M059J (cell line): ENCODE measurements at regions not wholly inside any gene's neighbourhood (a gene's known extent, or its start where the extent isn't known, plus 50 kb on each side); places are given as distances from the start of the nearest gene placed in this dataset.

Experiments used
- DNase-seq: peaks from one replicate; pipeline ENCODE4 v3.0.0-alpha.2; 2012; ENCODE audit warnings: low read depth

DNA sequence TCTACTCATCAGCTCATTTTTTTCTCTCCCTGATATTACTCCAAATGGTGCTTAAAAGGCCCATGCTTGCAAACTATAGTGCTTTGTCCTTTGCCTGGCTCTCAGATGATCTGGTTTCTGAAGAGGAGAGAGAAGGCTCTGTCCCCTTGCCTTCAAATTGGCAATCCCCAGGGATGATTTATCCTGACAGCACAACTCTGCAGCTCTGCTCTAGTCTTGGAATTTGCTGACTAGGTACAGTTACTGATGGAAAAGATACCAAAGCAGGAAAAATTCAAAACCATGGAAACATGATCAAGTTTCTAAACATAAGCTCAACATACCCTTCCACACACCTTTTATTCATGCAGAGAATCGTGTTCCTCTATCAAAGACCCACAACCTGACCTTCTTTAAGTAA is 106.7 kb upstream of the CADPS start:
- no peak for DNase-seq

DNA sequence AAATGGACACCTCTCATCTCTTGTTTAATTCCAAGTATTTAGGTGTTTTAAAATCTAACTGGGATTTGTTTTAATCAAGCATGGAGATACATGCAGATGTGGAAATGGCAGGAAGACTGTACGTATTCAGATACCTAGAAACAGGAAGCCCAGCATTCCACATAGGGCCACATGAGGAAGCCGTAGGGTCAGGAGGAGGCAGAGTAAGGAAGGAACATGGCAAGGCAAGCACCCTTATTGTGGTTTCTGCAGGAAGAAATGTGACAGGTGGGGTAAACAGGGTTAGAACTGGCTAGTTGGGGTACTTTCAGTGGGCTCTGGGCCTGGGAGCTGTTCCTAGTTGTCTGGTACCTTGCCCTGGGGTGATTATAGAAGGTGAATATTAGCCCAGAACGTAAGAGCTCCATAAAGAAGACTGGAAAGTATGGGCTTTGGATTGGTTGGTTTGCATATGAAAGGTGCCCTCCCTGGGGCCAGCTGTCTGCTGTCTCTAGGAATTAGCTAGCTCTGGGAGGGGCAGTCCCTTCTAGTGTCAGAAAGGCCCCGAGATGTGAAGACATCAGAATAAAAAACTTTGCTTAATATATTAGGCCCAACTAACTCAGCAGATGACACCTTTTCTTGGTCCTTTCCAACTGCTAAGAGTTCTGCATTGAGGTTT is 107.7 kb upstream of the CADPS start:
- DNase-seq = no peak

DNA sequence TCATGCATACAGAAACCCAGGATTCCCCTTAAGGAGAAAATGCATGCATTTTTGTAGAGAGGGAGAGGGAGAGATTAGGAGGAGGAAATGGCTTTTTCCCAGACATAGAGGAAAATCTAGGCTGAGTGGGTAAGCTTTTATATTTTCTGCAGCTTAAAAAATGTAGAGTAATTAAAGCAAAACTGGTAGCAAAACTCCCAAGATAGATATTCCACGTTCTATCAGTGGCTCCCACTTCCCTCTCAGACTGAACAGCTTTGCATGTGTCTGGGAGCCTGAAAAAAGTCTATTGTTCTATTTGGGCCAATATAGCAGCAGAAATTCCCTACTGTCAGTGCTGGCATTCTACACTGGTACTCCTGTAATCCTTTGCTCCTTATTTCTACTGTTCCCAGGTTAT is 110.8 kb upstream of the CADPS start:
- DNase-seq = no peak

DNA sequence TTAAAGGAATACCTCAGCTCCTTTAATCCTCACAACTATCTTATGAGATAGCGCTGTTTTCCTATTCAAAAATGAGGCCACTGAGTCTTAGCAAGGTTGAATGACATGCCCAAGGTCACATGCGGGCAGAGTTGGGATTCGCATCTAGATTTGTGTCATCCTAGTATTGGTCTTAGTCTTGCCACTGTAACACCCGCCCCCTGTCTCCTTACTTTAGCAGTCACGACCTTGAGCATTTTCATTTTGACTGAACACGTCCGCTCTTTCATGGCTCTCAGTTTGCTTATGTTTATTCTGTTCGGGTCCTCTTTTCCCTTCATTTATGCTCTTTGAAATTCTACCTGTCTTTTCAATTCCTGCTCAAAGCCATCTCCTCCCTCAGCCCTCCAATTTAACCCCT is 112.5 kb upstream of the CADPS start:
- no peak for DNase-seq

DNA sequence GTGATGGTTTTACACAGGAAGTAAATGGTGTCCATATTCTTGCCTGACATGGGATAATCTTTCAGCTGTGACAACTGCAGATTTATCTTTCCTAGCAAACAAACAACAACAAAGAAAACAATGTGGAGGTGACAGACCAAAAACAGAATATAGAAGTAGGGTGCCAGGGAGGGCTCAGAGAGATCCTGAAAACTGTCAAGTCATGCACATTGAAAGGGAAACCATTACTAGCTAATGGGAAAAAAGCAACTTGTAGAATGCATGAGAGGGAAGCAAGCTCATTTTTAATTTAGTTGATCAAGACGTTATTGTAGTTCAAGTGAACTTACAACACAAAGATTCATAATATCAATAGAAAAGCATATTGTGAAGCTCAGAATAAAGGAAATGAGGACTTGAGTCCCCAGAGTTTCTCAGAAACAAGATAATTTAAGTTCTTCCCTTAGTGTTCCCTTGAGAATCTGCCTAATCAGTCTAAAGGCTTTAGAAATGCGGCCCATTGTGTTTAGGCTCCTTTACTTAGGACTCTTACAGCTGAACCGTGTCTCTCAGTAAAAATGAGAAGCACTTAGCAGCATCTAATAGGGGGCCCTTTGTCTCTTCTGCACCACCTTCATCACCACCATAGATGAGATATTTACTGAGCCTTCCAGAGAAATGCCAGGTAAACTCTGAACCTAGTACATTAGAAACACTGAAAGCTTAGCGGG is 115.6 kb upstream of the CADPS start:
- DNase-seq = no peak

DNA sequence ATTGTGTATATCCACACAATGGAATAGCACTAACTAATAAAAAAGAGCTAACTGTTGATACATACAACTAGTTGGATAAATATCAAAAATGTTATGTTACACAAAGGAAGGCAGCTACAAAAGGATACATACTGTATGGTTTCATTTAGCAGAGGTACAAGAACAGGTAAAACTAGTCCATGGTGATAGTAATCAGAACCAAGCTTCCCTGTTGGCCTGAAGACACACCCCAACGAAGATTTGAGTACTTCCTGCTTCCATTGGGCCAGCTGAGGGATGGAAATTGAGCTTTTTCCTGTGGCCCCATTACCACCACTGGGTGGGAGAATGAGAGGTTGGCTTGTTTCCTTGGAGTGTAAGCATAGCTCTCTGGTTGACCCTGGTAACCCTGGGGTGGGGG is 117.3 kb upstream of the CADPS start:
- no peak for DNase-seq

DNA sequence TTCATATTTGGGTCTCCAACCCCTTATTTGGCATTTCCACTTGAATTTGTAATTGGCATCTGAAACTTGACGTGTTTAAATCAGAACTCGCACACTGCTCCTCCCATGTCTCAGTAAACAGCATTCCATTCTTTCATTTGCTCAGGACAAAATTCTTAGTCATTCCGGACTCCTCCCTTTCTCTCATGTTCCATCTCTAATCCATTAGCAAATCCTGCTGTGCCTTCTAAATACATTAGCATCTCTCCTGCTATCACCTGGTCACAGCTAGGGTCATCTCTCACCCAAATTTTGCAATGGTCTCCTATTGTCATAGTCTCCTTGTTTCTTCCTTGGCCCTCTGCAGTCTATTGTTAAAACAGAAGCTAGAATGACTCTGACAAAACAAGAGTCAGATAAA is 119.9 kb upstream of the CADPS start:
- no peak for DNase-seq

DNA sequence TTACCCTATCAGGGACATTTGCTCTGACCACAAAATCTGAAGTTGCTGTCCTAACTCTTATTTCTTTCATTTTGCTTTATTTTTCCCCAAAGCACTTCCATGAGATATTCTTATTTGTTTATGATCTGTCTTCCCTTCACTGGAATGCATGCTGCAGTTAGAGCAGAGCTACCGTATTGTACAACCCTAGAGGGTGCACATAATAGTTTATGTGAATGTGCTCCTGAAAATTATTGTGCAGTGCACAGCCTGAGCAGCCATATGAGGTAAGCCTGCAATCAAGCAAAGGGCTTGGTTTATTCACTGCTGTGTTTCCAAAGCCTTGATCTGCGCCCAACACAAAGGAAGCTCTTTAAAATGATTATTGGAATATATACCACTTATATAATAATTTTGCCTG is 120.3 kb upstream of the CADPS start:
- no peak for DNase-seq

DNA sequence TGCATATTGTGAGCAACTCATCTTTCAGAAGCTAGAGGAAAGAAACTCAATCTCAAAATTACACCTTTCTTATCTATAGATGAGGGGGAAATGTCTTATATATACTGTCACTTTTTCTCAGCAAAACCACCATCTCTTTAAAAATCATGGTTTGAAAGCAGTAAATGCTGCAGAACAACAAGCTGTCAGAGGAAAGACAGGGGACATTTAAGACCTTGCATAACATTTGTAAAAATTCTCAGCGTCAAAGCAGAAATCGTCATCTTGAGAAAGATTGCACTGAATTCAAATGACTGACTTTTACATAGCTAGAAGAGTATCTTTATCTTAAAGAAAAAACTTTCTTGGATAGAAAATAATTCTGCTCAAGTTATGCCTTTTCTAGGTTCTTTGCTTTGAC is 122.2 kb upstream of the CADPS start:
- DNase-seq = no peak

DNA sequence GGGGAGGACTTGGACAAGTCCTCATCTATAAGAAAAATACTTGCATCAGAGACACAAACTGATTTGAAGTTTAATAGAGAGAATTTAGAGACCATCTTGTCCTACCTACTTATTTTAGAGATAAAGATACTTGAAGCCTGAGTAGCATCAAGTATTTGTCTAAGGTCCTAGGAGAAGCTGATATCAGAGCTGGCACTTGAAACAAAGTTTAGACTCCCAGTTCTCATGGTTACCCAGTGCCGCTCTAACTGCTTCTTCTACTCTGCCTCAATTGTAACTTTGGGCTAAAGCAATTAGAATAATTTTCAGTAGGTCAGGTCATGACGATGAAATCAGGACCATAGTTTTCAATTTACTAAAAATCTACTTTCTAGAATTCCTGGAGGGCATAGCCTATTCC is 123.9 kb upstream of the CADPS start:
- DNase-seq = no peak

DNA sequence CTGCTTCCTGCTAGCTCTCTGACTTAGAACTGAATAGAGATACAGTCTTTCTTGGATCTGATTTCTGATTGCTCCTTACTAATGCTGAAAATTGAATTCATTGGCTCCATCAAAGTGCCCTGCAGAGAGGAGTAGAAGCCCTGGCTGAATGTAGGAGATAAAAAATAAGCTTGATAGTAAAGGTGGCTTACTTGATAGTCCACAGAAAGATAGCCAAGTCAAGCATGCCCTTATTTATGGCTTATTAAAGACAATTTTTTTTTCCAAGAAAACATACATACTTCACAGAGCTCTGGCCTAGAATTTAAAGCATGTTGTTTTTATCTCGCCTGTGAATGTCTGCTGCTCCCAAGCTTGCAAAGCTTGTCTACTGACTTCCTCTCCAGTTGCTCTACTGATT is 124.6 kb upstream of the CADPS start:
- DNase-seq = no peak

DNA sequence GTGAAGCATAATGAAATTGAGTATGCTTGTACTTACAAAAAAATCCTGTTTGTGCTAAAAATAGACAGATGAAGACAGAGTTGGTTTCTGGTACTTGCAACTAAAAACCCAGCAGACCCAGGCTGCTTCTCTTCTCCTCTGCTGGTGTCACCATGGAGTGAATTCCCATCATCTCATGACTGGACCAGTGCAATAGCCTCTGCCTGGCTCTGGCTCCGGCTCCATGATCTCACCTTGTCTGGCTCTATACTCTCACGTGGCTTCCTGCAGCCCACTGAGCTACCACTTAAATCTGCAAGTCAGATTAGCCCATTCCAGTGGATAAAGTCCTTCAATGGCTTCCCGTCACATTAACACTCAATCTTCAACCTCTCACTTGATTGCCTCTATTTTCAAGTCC is 129.2 kb upstream of the CADPS start:
- DNase-seq = no peak

DNA sequence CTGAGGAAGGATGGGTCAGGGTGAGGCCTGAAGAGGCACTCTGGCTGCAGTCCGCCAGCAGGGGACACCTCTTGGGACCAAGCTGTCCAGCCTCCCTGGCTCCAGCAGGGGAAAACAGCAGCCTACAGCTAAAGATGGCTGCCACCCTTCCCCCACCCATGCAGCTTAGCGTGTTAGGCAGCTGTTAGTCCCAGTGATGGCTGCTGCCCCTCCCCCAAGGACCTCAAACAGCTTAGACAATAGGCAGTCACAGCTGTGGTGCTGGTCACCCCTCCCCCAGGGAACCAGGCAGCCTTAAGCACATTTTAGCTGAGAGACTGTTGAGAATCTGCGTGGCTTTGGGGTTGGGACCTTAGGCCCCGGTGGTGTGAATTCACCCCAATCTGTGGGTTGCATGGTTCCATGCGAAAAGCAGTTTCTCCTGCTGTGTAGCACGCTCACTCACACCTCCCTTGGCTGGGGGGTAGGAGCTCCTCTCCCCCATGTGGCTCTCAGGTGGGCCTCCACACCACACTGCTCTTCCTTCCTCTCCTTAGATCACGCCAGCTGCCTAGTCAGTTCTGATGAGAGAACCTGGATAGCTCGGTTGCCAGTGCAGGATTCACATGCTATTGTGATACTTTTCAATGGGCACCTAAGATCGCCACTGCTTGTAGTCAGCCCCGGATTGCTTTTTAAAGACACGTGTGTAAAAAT is 140.5 kb upstream of the CADPS start:
- no peak for DNase-seq

DNA sequence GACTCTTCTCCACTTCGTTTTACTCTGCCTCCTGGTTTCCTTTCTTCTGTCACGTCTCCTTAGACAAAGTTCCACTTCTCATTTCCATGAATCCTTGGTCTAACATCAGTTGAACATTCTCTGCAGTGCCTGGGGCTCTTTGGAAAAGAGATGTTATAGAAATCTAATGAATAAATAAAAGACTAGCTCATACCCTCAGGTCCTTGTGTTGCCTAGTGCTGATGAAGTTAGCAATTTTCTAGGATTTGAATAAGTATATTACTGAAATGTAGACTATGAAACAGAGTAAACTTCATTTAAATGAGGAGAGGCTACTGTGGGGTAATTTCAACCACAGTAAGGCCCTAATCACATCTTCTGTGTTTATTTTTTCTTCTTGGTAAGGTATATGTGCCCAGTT is 146.9 kb upstream of the CADPS start:
- DNase-seq = no peak

DNA sequence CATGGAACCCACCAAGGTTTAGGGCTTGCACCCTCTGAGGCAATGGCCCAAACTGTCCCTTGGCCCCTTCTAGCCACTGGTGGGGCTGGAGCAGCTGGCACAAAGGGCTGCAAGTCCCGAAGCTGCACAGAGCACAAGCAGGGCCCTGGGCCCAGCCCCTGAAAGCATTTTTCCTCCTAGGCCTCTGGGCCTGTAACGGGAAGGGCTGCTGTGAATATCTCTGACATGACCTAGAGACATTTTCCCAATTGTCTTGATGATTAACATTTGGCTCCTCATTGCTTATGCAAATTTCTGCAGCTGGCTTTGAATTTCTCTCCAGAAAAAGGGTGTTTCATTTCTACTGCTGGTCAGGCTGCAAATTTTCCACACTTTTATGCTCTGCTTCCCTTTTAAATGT is 151.5 kb upstream of the CADPS start:
- no peak for DNase-seq

DNA sequence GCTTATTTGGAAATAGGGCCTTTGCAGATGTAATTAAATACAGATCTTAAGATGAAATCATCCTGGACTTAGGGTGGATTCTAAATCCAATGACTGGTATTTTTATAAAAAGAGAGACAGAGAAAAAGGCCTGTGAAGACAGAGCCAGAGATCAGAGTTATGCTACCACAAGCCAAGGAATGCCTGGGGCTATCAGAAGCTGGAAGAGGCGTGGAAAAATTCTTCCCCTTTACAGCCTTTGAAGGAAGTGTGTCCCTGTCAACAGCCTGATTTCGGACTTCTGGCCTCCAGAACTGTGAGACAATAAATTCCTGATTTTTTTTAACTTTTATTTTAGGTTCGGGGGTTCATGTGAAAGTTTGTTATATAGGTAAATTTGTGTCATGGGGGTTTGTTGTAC is 154.1 kb upstream of the CADPS start:
- no peak for DNase-seq

DNA sequence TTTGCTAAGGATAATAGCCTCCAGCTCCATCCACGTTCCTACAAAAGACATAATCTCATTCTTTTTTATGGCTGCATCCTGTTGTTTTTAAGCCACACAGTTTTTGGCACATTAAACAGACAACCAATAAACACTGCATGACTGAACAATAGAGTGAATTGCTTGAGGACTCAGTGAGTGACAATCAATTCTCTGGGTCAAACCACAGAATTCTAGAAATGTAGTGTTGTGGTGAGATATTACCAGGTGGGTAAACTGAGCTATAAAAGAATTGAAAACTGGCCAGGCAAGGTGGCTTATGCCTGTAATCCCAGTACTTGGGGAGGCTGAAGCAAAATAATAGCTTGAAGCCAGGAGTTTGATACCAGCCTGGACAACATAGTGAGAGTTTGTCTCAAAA is 154.7 kb upstream of the CADPS start:
- no peak for DNase-seq

DNA sequence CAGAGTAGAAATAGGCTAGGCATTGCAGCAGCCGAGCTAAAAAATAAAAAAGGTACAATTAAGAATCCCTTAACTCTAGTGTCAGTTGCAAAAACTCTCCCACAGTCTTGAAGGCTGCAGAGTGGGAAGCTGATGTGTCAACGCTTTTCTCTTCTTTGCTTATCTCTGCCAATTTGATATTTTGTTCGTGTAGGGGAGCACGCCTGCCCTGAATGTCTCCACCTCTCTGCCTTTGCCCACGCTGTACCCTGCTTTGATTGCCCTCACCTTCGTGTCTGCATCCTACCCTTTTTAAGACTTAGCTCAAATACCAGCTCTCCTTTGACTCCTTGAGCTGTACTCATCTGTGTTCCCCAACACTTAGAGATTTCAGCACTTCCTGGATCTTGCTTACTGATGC is 155.4 kb upstream of the CADPS start:
- DNase-seq = no peak

DNA sequence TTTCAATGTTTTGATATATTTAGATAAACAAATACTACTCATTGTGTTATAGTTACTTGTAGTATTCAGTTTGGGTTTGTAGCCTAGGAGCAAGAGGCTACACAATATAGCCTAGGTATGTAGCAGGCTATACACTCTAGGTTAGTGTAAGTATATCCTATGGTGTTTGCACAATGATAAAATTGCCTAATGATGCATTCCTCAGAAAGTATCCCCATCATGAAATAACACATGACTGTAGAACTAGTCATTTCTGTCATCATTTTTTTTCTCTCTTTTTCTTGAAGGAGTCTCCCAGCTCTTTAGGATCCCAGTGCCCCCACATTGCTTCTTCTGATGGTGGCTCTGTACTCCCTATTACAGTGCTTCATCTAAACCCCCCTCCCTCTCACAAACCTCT is 157.7 kb upstream of the CADPS start:
- DNase-seq = no peak

DNA sequence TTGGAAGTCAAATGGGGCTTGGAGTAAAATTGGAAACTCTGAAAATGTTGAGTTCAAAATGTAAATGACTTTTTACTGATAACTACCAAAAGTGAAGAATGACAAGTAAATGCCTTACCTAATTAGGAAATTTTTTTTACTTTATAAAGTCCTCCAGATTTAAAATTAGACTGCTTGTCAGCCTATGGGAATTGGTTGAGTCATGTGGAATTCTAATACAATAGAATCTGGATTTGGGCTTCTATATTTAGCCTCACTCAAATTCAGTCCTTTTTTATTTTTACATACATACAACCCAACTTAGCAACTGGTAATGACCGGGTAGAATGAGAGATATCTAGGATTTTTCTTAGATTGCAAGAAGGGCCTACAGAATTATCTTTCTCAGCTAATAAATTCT is 158.9 kb upstream of the CADPS start:
- no peak for DNase-seq

DNA sequence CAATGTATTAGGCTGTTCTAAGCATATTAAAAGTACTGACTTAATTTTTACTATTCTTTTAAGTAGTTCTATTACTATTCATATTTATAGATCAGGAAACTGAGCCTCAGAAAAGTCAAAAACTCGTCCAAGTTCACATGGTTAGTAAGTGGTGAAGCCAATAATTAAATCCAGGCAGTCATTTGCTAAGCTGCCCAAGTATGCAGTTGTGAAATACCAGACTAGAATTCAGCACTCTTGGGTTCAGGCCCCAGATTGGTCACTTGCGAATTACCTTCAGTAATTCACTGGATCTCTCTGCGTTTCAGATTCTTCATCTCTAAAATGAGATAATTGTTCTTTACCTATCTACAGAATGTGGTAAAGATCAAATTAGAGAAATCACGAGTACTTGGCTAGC is 161.9 kb upstream of the CADPS start:
- no peak for DNase-seq

DNA sequence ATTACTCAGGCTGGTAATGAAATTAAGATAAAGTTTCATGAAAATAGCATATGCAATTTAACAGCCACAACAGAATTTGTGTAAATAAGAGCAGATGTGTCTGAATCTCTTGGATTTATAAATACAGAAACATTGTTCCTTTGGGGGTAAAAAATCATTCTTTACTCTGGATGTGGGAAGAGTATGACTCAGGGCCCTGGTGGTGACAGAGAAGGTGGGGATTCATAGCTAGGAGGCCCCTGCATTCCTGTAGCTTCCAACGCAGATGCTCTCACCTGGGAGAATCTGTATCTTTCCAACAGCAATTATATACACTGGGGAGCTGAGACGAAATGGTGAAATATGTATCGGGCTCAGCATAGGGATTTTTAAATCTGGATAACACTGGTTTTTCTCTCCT is 167.6 kb upstream of the CADPS start:
- DNase-seq = no peak

DNA sequence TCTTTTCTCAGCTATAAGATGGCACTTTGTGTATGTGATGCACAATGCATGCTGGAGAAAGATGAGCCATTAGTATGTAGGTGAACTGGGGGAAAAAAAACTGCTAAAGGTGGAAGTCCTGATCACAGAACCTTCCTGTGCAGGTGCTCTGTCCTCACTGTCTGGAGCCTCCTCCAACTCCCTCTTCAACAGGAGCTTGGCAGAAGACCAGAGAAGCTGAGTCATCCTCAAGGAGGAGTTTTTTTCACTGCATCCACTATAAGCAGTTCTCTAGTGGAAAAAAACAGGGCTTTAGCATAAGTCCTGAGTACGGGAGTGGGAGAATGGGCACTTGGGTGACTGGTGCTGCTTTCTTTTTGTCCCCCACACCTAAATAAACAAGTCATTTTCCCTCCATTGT is 168.4 kb upstream of the CADPS start:
- peak; percentile 22 for DNase-seq
